Hypothalamus (tissue), 51 donors: ENCODE measurements at regions not wholly inside any gene's neighbourhood (a gene's known extent, or its start where the extent isn't known, plus 50 kb on each side); places are given as distances from the start of the nearest gene placed in this dataset.
"Not testable (repeated sequence)": the region's sequence is repeated elsewhere in the genome, so short reads cannot be mapped to it uniquely, and the experiment has no call there.

Experiments used
- DNase-seq, 51 donors: peaks; one replicate each; lab custom pipeline; 2025; lab: John Stamatoyannopoulos, UW

GRCh38 chr17:5745111-5745813 lies 161.0 kb upstream of the NLRP1 start:
- no peak for DNase-seq

- no peak for DNase-seq
Observed at GRCh38 chr17:5747276-5747675, 163.0 kb upstream of the NLRP1 start.

- DNase-seq: no peak
Observed at GRCh38 chr17:5747964-5748363, 163.7 kb upstream of the NLRP1 start.

DNA sequence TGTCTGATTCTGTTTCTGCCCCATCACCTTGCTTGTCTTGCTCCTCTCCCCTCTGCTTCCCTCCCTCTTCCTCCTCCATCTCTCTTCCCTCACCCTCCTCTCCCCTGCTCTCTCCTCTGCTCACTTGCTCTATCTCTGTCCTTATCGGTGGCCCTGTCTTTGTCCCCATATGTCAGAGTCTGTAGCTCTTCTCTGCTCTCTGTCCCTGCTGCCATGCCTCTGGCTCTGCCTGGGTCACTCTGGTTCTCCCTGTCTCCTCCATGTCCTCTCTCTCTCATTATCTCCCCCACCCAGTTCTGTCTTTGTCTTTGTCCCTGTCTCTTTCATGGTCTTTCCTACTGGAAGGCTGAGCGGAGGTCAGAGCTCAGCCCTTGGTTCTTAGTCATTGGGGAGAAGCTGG lies 169.1 kb upstream of the NLRP1 start:
- DNase-seq: no peak

- DNase-seq: no peak
Observed at GRCh38 chr17:5757314-5757907, 173.1 kb upstream of the NLRP1 start.

DNA sequence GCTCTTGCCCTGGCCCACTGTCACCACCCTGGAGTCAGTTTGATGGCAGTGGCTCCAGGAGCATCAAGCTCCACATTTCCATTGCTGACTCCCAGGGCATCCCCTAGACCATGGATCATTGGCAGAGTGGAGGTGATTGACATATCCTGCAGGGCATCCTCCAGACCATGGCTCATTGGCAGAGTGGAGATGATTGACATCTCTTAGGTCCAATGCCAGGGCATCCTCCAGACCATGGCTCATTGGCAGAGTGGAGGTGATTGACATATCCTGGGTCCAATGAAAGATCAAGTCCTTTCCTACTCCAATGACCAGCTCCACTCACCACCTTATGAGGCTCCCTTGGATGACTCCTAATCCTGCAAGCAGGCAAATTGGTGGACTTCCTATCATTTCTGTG lies 174.3 kb upstream of the NLRP1 start:
- DNase-seq: peak in 1 of 51 donors; percentile 1

DNA sequence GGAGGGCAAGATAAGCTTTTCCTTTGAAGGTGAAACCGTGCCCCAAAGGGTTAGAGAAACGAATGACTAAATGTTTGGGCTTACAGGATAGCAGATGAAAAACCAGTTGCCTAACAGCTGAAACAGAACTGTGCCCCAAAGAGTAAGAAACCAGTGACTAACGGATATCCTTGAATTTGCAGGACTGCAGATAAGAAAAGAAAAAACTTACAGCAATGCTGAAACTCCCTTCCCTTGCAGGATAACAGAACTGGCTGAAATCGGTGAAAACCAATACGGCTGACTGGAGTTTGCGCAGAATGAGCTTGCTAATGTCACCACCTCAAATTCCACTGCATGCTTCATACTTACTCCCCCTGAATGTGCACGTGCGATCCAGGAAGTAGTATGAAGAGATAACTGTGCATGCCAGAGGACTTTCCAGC lies 175.2 kb upstream of the NLRP1 start:
- DNase-seq: no peak

GRCh38 chr17:5762191-5762590 lies 177.9 kb upstream of the NLRP1 start:
- DNase-seq: no peak

GRCh38 chr17:5763595-5764306 lies 179.4 kb upstream of the NLRP1 start:
- DNase-seq: no peak

DNA sequence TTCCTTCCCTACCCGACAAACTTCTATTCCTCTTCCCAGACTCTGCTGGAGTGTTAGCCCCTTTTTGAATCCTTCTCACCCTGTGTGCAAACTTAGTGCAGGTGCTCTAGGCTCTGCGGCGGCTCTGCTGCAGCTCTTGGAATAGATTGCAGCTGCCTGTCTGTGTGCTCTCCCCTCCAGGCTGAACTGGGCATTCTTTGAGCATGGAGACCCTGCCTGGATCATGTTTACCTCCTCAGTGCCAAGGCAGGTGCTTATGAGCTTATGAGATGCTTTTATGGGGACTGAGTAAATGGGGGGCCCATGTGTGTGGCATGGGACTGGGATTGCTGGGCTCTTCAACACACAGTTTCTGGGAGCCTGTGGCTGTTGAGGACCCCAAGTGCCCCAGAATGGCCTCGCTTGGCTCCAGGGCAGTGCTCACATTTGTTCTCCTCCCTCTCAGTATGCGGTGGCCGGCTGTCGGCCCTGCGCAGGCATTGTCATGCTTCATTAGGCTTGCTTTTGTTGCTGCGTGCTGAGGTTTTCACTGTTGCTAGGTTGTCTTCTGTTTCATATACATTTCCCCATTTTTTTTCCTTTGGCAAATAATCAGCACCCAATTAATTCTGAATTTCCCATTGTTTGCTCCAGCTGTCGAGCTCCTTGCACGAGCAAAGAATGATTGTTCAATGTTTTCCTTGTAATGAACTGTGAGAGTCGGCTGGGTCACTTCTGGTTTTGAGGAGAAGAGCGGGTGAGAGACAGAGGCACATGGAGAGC lies 185.5 kb upstream of the NLRP1 start:
- DNase-seq: no peak

DNA sequence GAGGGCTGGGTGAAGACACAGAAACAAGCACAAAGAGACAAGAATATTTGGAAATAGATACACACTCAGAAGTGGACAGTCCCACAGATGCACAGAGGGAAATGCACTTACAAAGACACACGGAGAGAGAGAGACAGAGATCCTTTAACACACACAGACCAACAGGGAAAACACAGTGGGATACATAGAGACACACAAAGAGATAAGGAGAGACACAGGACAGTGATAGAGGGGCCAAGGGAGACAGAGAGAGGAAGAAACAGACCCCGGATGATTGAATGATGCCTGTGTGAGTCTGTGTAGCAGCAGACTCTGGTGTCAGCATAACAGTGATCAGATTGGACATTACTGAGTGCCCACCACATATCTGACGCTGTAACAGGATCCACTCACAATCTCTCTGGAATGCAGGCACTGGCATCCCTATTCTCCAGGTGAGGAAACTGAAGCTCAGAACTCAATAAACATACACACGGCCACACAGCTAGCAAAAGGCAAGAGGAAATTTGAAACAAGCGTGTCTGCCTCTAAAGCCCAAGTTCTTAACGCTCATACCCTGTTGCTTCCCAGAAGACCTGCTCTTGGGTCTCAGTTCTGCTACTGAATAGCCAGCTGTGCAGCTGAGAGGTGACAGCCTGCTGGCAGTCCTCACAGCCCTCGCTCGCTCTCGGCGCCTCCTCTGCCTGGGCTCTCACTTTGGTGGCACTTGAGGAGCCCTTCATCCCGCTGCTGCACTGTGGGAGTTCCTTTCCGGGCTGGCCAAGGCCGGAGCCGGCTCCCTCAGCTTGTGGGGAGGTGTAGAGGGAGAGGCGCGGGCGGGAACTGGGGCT lies 186.3 kb upstream of the NLRP1 start:
- no peak for DNase-seq

GRCh38 chr17:5771271-5771577 lies 186.9 kb upstream of the NLRP1 start:
- not testable (repeated sequence) for DNase-seq

DNA sequence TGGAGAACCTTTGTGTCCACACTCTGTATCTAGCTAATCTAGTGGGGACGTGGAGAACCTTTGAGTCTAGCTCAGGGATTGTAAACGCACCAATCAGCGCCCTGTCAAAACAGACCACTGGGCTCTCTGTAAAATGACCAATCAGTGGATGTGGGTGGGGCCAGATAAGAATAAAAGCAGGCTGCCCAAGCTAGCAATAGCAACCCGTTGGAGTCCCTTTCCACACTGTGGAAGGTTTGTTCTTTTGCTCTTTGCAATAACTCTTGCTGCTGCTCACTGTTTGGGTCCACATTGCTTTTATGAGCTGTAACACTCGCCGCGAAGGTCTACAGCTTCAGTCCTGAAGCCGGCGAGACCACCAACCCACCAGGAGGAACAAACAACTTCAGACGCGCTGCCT lies 187.7 kb upstream of the NLRP1 start:
- not testable (repeated sequence) for DNase-seq

DNA sequence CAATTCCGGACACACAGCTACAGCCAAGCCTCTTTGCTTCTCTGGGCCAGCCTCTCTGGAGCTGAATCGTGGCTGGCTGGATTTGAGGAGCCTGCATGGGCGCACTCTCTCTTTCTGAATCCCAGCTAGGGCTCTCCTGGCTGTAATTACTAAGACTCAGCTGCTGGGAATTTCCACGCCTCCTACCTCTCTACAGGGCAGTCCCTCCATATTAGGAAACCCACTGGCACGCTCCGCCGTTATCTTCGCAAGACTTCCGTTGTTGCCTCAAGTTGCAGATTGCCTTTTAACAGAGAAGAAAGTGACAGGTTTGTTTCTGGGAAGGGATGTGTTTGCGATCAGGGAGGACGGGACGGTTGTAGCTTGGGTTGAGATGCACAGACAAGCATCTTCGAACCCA lies 188.4 kb upstream of the NLRP1 start:
- no peak for DNase-seq

GRCh38 chr17:5773816-5774360 lies 189.6 kb upstream of the NLRP1 start:
- DNase-seq: no peak

DNA sequence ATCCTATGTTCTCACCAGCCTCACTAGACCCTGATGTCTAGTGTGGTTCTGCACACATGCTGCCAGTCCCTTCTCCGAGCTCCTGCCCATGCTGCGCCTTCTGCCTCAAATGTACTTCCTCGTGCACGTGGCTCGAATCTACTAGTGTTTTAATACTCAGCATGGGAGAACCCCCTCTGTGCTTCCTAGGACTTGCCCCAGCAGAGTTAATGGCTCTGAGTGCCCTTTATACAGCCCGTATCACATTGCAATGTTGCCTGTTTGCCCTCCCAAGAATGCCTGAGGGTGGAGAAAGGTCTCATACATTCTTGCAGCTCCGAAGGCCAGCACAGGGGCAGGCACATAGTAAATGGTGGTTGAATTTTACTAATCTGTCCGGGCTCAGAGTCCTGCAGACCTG lies 190.8 kb upstream of the NLRP1 start:
- no peak for DNase-seq

DNA sequence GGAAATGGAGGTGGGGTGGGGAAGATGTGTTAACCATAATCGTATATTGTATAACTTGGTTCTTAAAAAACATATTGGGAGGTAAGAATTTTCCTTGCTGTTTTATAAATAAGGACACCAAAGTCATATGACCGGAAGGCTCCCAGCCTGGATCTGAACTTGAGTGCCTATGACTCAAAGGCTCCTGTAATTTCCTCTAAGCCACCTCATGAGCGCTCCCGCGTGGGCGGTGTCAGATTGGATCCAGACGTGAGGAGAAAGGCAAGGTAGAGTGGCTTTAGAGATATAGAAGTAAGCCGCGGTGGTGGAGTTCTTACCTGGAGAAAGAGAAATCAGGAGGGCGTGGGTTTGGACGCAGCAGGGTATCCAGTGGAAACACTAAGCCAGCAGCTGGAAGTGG lies 196.2 kb upstream of the NLRP1 start:
- peak in 1 of 51 donors; percentile 13 for DNase-seq

DNA sequence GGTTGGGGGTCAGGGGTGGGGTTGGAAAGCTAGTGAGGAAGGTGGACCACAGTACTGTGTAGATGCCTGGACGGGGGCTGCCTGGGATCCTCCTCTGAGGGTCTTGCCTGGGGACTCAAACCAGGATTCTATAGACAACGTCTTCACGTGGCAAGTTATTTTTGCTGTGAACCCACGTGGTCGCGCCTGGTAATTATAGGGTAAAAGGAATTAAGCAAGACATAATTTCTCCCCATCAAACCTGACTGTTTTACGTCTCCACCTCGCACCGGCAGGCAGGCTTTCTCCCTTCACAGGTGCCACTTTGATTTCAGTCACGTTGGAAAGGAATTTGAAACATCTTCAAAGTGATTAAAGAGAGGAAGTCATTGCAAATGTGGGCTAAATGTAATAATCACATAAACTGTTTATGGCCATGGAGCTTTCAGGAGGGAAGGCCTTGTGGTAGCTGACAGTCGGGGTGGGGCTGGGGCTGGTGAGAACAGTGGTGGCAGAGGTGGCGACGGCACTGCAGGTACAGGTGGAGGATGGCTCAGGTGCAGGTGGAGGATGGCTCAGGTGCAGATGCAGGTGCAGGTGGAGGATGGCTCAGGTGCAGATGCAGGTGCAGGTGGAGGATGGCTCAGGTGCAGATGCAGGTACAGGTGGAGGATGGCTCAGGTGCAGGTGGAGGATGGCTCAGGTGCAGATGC lies 197.1 kb upstream of the NLRP1 start:
- no peak for DNase-seq

DNA sequence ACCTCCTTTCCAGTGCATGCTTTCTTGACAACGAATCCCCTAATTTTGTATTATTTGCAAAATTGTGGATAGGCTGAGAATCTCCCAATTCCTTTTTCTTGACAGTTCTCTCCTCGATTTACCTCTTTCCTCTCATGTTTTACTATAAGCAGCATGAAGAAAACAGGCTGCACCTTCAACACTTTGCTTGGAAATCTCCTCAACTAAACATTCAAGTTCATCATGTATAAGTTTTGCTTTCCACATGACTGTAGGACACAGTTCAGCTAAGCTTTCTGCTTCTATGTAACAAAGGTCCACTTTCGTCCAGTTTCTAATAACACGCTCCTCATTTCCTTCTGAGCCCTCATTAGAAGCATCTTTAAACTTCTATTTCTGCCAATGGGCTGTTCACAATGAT lies 199.0 kb upstream of the NLRP1 start:
- no peak for DNase-seq

DNA sequence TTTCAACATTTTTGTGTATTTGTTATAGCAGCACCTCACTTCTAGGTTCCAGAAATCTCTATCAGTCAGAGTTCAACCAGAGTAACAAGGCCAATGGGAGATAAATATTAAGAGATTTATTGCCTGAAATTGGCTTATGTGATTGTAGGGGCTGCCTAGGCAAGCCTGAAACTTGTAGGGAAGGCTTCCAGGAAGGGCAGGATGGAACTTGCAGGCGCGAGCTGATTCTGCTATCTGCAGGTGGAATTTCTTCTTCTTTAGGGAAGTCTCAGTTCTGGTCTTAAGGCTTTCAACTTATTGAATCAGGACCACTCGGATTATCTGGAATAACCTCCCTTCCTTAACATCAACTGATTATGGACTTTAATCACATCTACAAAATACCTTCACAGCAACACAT lies 199.5 kb upstream of the NLRP1 start:
- DNase-seq: no peak
